Thoracic aorta (tissue), 2 donors: ENCODE measurements at regions not wholly inside any gene's neighbourhood (a gene's known extent, or its start where the extent isn't known, plus 50 kb on each side); places are given as distances from the start of the nearest gene placed in this dataset.

Experiments used
- ATAC-seq: fragments of 150-250 bp; one replicate; pipeline ENCODE4 v1.8.0; 2017; ENCODE audit warnings: low read depth; ENCODE audit not compliant: insufficient number of reproducible peaks, low FRiP score
- DNase-seq: peaks from one replicate; pipeline ENCODE4 v3.0.0-alpha.2; 2020; ENCODE audit warnings: low spot score
- H3K27ac ChIP-seq, 2 donors: fragments of 200-600 bp; sonication (generic); 1 replicate in 1 of 2; 2 replicates in 1 of 2; pipeline ENCODE4 v1.5.1; 2016; ENCODE audit warnings: mild to moderate bottlenecking in 2 of 2, moderate library complexity in 2 of 2
- H3K27me3 ChIP-seq: fragments of 200-600 bp; sonication (generic); replicated peaks from 2 replicates; pipeline ENCODE4 v1.6.0; 2016; ENCODE audit warnings: mild to moderate bottlenecking; ENCODE audit not compliant: insufficient read depth
- H3K36me3 ChIP-seq: fragments of 200-600 bp; sonication (generic); one replicate; pipeline ENCODE4 v1.5.1; 2016
- H3K4me1 ChIP-seq, 2 donors: fragments of 200-600 bp; sonication (generic); 1 replicate in 1 of 2; 2 replicates in 1 of 2; pipeline versions ENCODE4 v1.5.1 to v1.6.0; 2016; ENCODE audit warnings: low read depth in 2 of 2, mild to moderate bottlenecking in 1 of 2; ENCODE audit not compliant: control insufficient read depth in 1 of 2
- H3K4me3 ChIP-seq: fragments of 200-600 bp; sonication (generic); 2 replicates; pipeline ENCODE4 v1.5.1; 2016; ENCODE audit warnings: mild to moderate bottlenecking
- H3K9me3 ChIP-seq: fragments of 200-600 bp; sonication (generic); 2 replicates; pipeline ENCODE4 v1.5.1; 2016
- CTCF ChIP-seq: fragments of 200-600 bp; sonication (generic); IDR thresholded peaks from one replicate; pipeline ENCODE4 v1.5.1; 2019; ENCODE audit warnings: antibody characterized with exemption

GRCh38 chr20:43325926-43326325, 131.8 kb upstream of the SRSF6 start:
- no peaks in the 10 kb centered on the region for H3K27me3 ChIP-seq
- DNase-seq (no peak), ATAC-seq (no peak)
- TF ChIP-seq CTCF = no peak
- H3K36me3 ChIP-seq = no peaks in the 10 kb centered on the region
- no peak overlapping the region for H3K4me3 ChIP-seq
- no peak overlapping the region for H3K27ac ChIP-seq
- H3K4me1 ChIP-seq = no peaks in the 10 kb centered on the region
- no peaks in the 10 kb centered on the region for H3K9me3 ChIP-seq

- no peaks in the 10 kb centered on the region for H3K36me3 ChIP-seq
- H3K27me3 ChIP-seq = no peaks in the 10 kb centered on the region
- no peak overlapping the region for H3K27ac ChIP-seq
- H3K4me3 ChIP-seq = no peak overlapping the region
- no peak for TF ChIP-seq CTCF
- ATAC-seq (no peak), DNase-seq (no peak)
- no peaks in the 10 kb centered on the region for H3K4me1 ChIP-seq
- H3K9me3 ChIP-seq = no peaks in the 10 kb centered on the region
Measured at GRCh38 chr20:43323592-43323991, 133.9 kb upstream of the PTPRT start.

GRCh38 chr20:43322851-43323250, 133.1 kb upstream of the PTPRT start:
- Histone ChIP-seq H3K27me3 (no peaks in the 10 kb centered on the region), H3K36me3 (no peaks in the 10 kb centered on the region), H3K9me3 (no peaks in the 10 kb centered on the region), H3K4me3 (no peak overlapping the region), H3K27ac (no peak overlapping the region), H3K4me1 (no peaks in the 10 kb centered on the region)
- TF ChIP-seq CTCF = no peak
- ATAC-seq (no peak), DNase-seq (no peak)

GRCh38 chr20:43320536-43320935, 130.8 kb upstream of the PTPRT start:
- ATAC-seq = no peak

GRCh38 chr20:43318755-43319297, 129.1 kb upstream of the PTPRT start:
- Histone ChIP-seq H3K36me3 (no peaks in the 10 kb centered on the region), H3K9me3 (no peaks in the 10 kb centered on the region), H3K27ac (no peak overlapping the region), H3K4me3 (no peak overlapping the region), H3K27me3 (no peaks in the 10 kb centered on the region), H3K4me1 (no peaks in the 10 kb centered on the region)
- DNase-seq (no peak), ATAC-seq (no peak)
- TF ChIP-seq CTCF = no peak

More at GRCh38 chr20:43320536-43320935, 130.8 kb upstream of the PTPRT start:
- Histone ChIP-seq H3K36me3 (no peaks in the 10 kb centered on the region), H3K9me3 (no peaks in the 10 kb centered on the region), H3K4me3 (no peak overlapping the region), H3K27ac (no peak overlapping the region), H3K27me3 (no peaks in the 10 kb centered on the region), H3K4me1 (no peaks in the 10 kb centered on the region)
- DNase-seq = no peak
- TF ChIP-seq CTCF = no peak
